NT2/D1 (cell line): ENCODE measurements at regions not wholly inside any gene's neighbourhood (a gene's known extent, or its start where the extent isn't known, plus 50 kb on each side); places are given as distances from the start of the nearest gene placed in this dataset.

Source experiments
- SUZ12 ChIP-seq: IDR thresholded peaks from 2 replicates; pipeline ENCODE4 v1.6.1; 2011; ENCODE audit not compliant: insufficient read length, insufficient read depth; ENCODE audit errors: extremely low read depth
- YY1 ChIP-seq: IDR thresholded peaks from 2 replicates; pipeline ENCODE4 v1.6.1; 2011; ENCODE audit not compliant: insufficient read length, insufficient read depth
- ZNF274 ChIP-seq: IDR thresholded peaks from 2 replicates; pipeline ENCODE4 v1.6.1; 2011; ENCODE audit warnings: mild to moderate bottlenecking, low read depth, low read length

DNA sequence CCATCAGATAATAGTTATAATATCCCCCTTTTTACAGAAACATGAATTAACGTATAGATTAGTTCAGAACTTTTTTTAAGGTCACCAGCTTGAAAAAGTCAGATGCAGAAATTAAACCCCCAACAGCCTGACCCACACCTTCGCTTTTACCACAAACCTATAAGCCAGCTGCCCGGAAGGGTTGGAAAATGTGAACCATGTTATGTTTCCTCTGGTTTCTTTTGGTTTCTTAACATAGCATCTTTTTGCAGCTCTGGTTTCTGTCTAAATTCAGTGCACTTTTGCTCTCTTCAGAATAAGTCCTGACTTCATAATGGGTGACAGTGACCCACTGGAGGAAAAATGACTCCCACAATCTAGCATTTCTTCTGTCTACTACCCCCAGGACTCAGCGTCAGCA lies 381.7 kb upstream of the DDX18 start:
- TF ChIP-seq SUZ12 (no peak), YY1 (no peak), ZNF274 (no peak)
